DND-41 (cell line): ENCODE measurements at regions not wholly inside any gene's neighbourhood (a gene's known extent, or its start where the extent isn't known, plus 50 kb on each side); places are given as distances from the start of the nearest gene placed in this dataset.

ENCODE experiments used
- ATAC-seq: fragments of 200-7000 bp; cut with Tn5 transposase; 3 replicates; pipeline ENCODE4 v1.9.1; 2021; ENCODE audit warnings: low read depth; ENCODE audit not compliant: insufficient read depth
- DNase-seq: peaks from one replicate; pipeline ENCODE4 v3.0.0-alpha.2; 2020
- H2AFZ ChIP-seq: 2 replicates; pipeline ENCODE4 v1.6.0; 2012; ENCODE audit warnings: low read depth, low read length
- H3K27ac ChIP-seq: 2 replicates; pipeline ENCODE4 v1.5.1; 2012; ENCODE audit warnings: low read length, inconsistent platforms
- H3K27me3 ChIP-seq: fragments of 200-600 bp; sonication (generic); 2 replicates; pipeline ENCODE4 v1.6.0; 2012; ENCODE audit warnings: low read length, mild to moderate bottlenecking, inconsistent platforms; ENCODE audit not compliant: insufficient read depth, poor library complexity
- H3K36me3 ChIP-seq: 2 replicates; pipeline ENCODE4 v1.5.1; 2012; ENCODE audit warnings: low read length, inconsistent platforms; ENCODE audit not compliant: insufficient read depth
- H3K4me1 ChIP-seq: 2 replicates; pipeline ENCODE4 v1.5.1; 2012; ENCODE audit warnings: mild to moderate bottlenecking, low read length; ENCODE audit not compliant: insufficient read depth
- H3K4me2 ChIP-seq: 2 replicates; pipeline ENCODE4 v1.6.0; 2012; ENCODE audit warnings: mild to moderate bottlenecking, moderate library complexity, low read length, inconsistent platforms; ENCODE audit not compliant: insufficient read depth
- H3K4me3 ChIP-seq, 2 experiments: fragments of 200-600 bp in 1 of 2; shearing (Covaris generic) in 1 of 2; 2 replicates each; pipeline ENCODE4 v1.5.1; 2012 to 2016; ENCODE audit warnings: inconsistent platforms in 2 of 2, low read length in 2 of 2, mild to moderate bottlenecking in 2 of 2, low read depth in 1 of 2, moderate library complexity in 1 of 2
- H3K79me2 ChIP-seq: 2 replicates; pipeline ENCODE4 v1.6.0; 2012; ENCODE audit warnings: low read length, inconsistent platforms; ENCODE audit not compliant: insufficient read depth
- H3K9ac ChIP-seq: 2 replicates; pipeline ENCODE4 v1.6.0; 2012; ENCODE audit warnings: low read depth, mild to moderate bottlenecking, inconsistent platforms, low read length, moderate library complexity
- H3K9me3 ChIP-seq: 2 replicates; pipeline ENCODE4 v1.5.1; 2012; ENCODE audit warnings: low read length, moderate library complexity, mild to moderate bottlenecking, inconsistent platforms; ENCODE audit not compliant: insufficient read depth, severe bottlenecking
- H4K20me1 ChIP-seq: 2 replicates; pipeline ENCODE4 v1.6.0; 2012; ENCODE audit warnings: low read length; ENCODE audit not compliant: insufficient read depth
- CTCF ChIP-seq: IDR thresholded peaks from 2 replicates; pipeline ENCODE4 v1.5.1; 2012; ENCODE audit warnings: borderline replicate concordance, low read length, moderate library complexity, mild to moderate bottlenecking; ENCODE audit not compliant: poor library complexity, severe bottlenecking; ENCODE audit errors: extremely low read depth
- EZH2 ChIP-seq: IDR thresholded peaks from 3 replicates; pipeline ENCODE4 v1.6.1; 2012; ENCODE audit warnings: borderline replicate concordance, low read depth, mild to moderate bottlenecking, moderate library complexity, low read length, inconsistent platforms; ENCODE audit not compliant: severe bottlenecking

GRCh38 chr5:98490348-98490747 lies 283.1 kb upstream of the RGMB start:
- H3K27ac ChIP-seq, result no peak overlapping the region
- TF ChIP-seq EZH2, result no peak
- no peak for TF ChIP-seq CTCF

GRCh38 chr5:98492258-98492657 lies 281.2 kb upstream of the RGMB start:
- DNase-seq, result no peak
- H2AFZ ChIP-seq, result no peak overlapping the region
- ATAC-seq, result no peak
- H4K20me1 ChIP-seq, result no peaks in the 10 kb centered on the region
- no peak for TF ChIP-seq EZH2
- TF ChIP-seq CTCF, result no peak
- H3K27ac ChIP-seq, result no peak overlapping the region
- H3K27me3 ChIP-seq, result no peaks in the 10 kb centered on the region
- no peaks in the 10 kb centered on the region for H3K36me3 ChIP-seq
- no peak overlapping the region for H3K4me3 ChIP-seq
- H3K79me2 ChIP-seq, result no peaks in the 10 kb centered on the region
- peaks cover 4% of the 10 kb centered on the region; the same call in 1 of the 2 replicates for H3K4me1 ChIP-seq
- no peak overlapping the region for H3K4me2 ChIP-seq
- H3K9me3 ChIP-seq, result no peaks in the 10 kb centered on the region
- no peak overlapping the region for H3K9ac ChIP-seq

More at GRCh38 chr5:98490348-98490747, 283.1 kb upstream of the RGMB start:
- Histone ChIP-seq H3K36me3 (no peaks in the 10 kb centered on the region), H3K4me2 (no peak overlapping the region), H3K27me3 (no peaks in the 10 kb centered on the region), H4K20me1 (no peaks in the 10 kb centered on the region), H3K9me3 (no peaks in the 10 kb centered on the region), H3K79me2 (no peaks in the 10 kb centered on the region), H3K4me1 (peaks cover 4% of the 10 kb centered on the region; the same call in 1 of the 2 replicates), H2AFZ (no peak overlapping the region), H3K4me3 (no peak overlapping the region), H3K9ac (no peak overlapping the region)
- DNase-seq (no peak), ATAC-seq (no peak)

- Histone ChIP-seq H3K36me3 (no peaks in the 10 kb centered on the region), H3K4me3 (no peak overlapping the region)
- DNase-seq, result no peak
Observed at GRCh38 chr5:98497418-98497817, 276.0 kb upstream of the RGMB start.

More at GRCh38 chr5:98497418-98497817, 276.0 kb upstream of the RGMB start:
- Histone ChIP-seq H3K9ac (no peak overlapping the region), H3K79me2 (no peaks in the 10 kb centered on the region), H2AFZ (no peak overlapping the region), H3K9me3 (no peaks in the 10 kb centered on the region), H4K20me1 (no peaks in the 10 kb centered on the region), H3K4me1 (peaks cover 8% of the 10 kb centered on the region; the same call in 1 of the 2 replicates), H3K27me3 (no peaks in the 10 kb centered on the region), H3K27ac (no peak overlapping the region), H3K4me2 (no peak overlapping the region)
- no peak for TF ChIP-seq CTCF
- no peak for TF ChIP-seq EZH2
- no peak for ATAC-seq
